PC-9 (cell line): ENCODE measurements at regions not wholly inside any gene's neighbourhood (a gene's known extent, or its start where the extent isn't known, plus 50 kb on each side); places are given as distances from the start of the nearest gene placed in this dataset.

Experiments used
- BruUV-seq: library from RNA; stranded (reverse); fragments of 400-500 nt; replicated peaks from 2 replicates; lab custom pipeline; 2021; lab: Mats Ljungman, UMichigan
- CTCF ChIA-PET: fragments of 300-600 bp; sonication (Branson Sonifier 250); formaldehyde crosslinking; loops from one replicate; lab custom pipeline; 2022; ENCODE audit warnings: antibody characterized with exemption; lab: Charles Lee
- POLR2A ChIA-PET: fragments of 300-600 bp; sonication (Branson Sonifier 250); formaldehyde crosslinking; loops from one replicate; lab custom pipeline; 2022; ENCODE audit warnings: antibody characterized with exemption; ENCODE audit not compliant: unreplicated experiment; lab: Charles Lee
- DNase-seq, 2 experiments: peaks; one replicate each; pipeline versions ENCODE4 v3.0.0 to v3.0.0-alpha.2; 2015 to 2022; ENCODE audit warnings: mixed read lengths in 1 of 2
- H2AFZ ChIP-seq: fragments of 200-600 bp; sonication (generic); 2 replicates; pipeline ENCODE4 v1.8.1; 2017; ENCODE audit warnings: antibody characterized with exemption
- H3F3A ChIP-seq: fragments of 200-600 bp; sonication (generic); 2 replicates; pipeline ENCODE4 v1.8.1; 2017; ENCODE audit warnings: antibody characterized with exemption, mild to moderate bottlenecking, low read depth; ENCODE audit not compliant: insufficient read depth
- H3K27ac ChIP-seq: fragments of 200-600 bp; sonication (generic); 2 replicates; pipeline ENCODE4 v1.6.1; 2016; ENCODE audit warnings: mixed run types
- H3K27me3 ChIP-seq: fragments of 200-600 bp; sonication (generic); 2 replicates; pipeline ENCODE4 v1.6.1; 2016; ENCODE audit warnings: low read depth, mixed run types; ENCODE audit not compliant: insufficient read depth
- H3K36me3 ChIP-seq: fragments of 200-600 bp; sonication (generic); 2 replicates; pipeline ENCODE4 v1.6.1; 2016; ENCODE audit warnings: low read depth, mixed run types
- H3K4me1 ChIP-seq: fragments of 200-600 bp; sonication (generic); replicated peaks from 2 replicates; pipeline ENCODE4 v1.6.1; 2016; ENCODE audit warnings: mixed run types; ENCODE audit not compliant: insufficient read depth
- H3K4me2 ChIP-seq: fragments of 200-600 bp; sonication (generic); 2 replicates; pipeline ENCODE4 v1.6.1; 2017; ENCODE audit warnings: mixed run types
- H3K4me3 ChIP-seq: fragments of 200-600 bp; sonication (generic); 2 replicates; pipeline ENCODE4 v1.6.1; 2016; ENCODE audit warnings: mixed run types
- H3K79me2 ChIP-seq: fragments of 200-600 bp; sonication (generic); 2 replicates; pipeline ENCODE4 v1.6.1; 2017; ENCODE audit warnings: low read depth, mixed run types
- H3K9me2 ChIP-seq: fragments of 200-600 bp; sonication (generic); 2 replicates; pipeline ENCODE4 v1.8.1; 2017; ENCODE audit warnings: mild to moderate bottlenecking; ENCODE audit not compliant: insufficient read depth
- H3K9me3 ChIP-seq: fragments of 200-600 bp; sonication (generic); 2 replicates; pipeline ENCODE4 v1.8.1; 2016; ENCODE audit warnings: low read depth; ENCODE audit not compliant: insufficient read depth
- H4K20me1 ChIP-seq: fragments of 200-600 bp; sonication (generic); 2 replicates; pipeline ENCODE4 v1.8.1; 2017; ENCODE audit not compliant: insufficient read depth
- CTCF ChIP-seq: fragments of 200-600 bp; sonication (generic); conservative IDR thresholded peaks from 2 replicates; pipeline ENCODE4 v1.6.1; 2017; ENCODE audit warnings: mixed run types, antibody characterized with exemption, mild to moderate bottlenecking, moderate library complexity
- EZH2 ChIP-seq: fragments of 200-600 bp; sonication (generic); IDR thresholded peaks from 2 replicates; pipeline ENCODE4 v1.8.0; 2017; ENCODE audit warnings: antibody characterized with exemption, low read depth
- intact Hi-C: fragments of 100-400 bp; cut with micrococcal nuclease; formaldehyde crosslinking; loops from one replicate; pipeline ENCODE4 v1.10.0; 2022; ENCODE audit not compliant: unreplicated experiment

GRCh38 chr1:182135946-182136345, 74.4 kb upstream of the ZNF648 start:
- no peak for DNase-seq
- peaks cover 5% of the 10 kb centered on the region for H3K4me1 ChIP-seq

GRCh38 chr1:182134257-182134656, 72.7 kb upstream of the ZNF648 start:
- no peak overlapping the region for H3K27ac ChIP-seq
- no peaks in the 10 kb centered on the region for H3F3A ChIP-seq
- no peak for TF ChIP-seq CTCF
- TF ChIP-seq EZH2 = no peak
- H3K79me2 ChIP-seq = no peaks in the 10 kb centered on the region
- H3K4me3 ChIP-seq = no peak overlapping the region
- ChIA-PET POLR2A (no interaction called here), CTCF (no interaction called here)
- no peaks in the 10 kb centered on the region for H3K9me2 ChIP-seq
- no TSS peak for BruUV-seq
- no peaks in the 10 kb centered on the region for H4K20me1 ChIP-seq
- no peak overlapping the region for H2AFZ ChIP-seq
- intact Hi-C loops = no loop called here
- H3K4me1 ChIP-seq = no peaks in the 10 kb centered on the region
- peaks cover 9% of the 10 kb centered on the region; the same call in 1 of the 2 replicates for H3K9me3 ChIP-seq
- H3K36me3 ChIP-seq = no peaks in the 10 kb centered on the region
- H3K27me3 ChIP-seq = no peaks in the 10 kb centered on the region
- DNase-seq = no peak
- H3K4me2 ChIP-seq = no peak overlapping the region

More at GRCh38 chr1:182135946-182136345, 74.4 kb upstream of the ZNF648 start:
- Histone ChIP-seq H3K79me2 (no peaks in the 10 kb centered on the region), H3K9me3 (peaks cover 9% of the 10 kb centered on the region; the same call in 1 of the 2 replicates), H2AFZ (no peak overlapping the region), H3K4me2 (no peak overlapping the region), H3K27ac (no peak overlapping the region), H3F3A (no peaks in the 10 kb centered on the region), H4K20me1 (no peaks in the 10 kb centered on the region), H3K36me3 (no peaks in the 10 kb centered on the region), H3K27me3 (no peaks in the 10 kb centered on the region), H3K4me3 (no peak overlapping the region), H3K9me2 (no peaks in the 10 kb centered on the region)
- no TSS peak for BruUV-seq
- TF ChIP-seq EZH2 = no peak
- no peak for TF ChIP-seq CTCF
- intact Hi-C loops = no loop called here
- CTCF ChIA-PET = interaction anchor here (1.1 kb wide), 1 partner anchor 34 kb away, joined by 3 read pairs; no protein-coding TSS in a partner anchor
- POLR2A ChIA-PET = no interaction called here

GRCh38 chr1:182133181-182133580, 71.7 kb upstream of the ZNF648 start:
- CTCF ChIA-PET = no interaction called here
- no peaks in the 10 kb centered on the region for H3K9me2 ChIP-seq

More at GRCh38 chr1:182133181-182133580, 71.7 kb upstream of the ZNF648 start:
- POLR2A ChIA-PET = no interaction called here
- TF ChIP-seq EZH2 (no peak), CTCF (no peak)
- H3K27me3 ChIP-seq = no peaks in the 10 kb centered on the region
- H3K36me3 ChIP-seq = no peaks in the 10 kb centered on the region
- H3K9me3 ChIP-seq = peaks cover 9% of the 10 kb centered on the region; the same call in 1 of the 2 replicates
- no peaks in the 10 kb centered on the region for H4K20me1 ChIP-seq
- H3K4me2 ChIP-seq = no peak overlapping the region
- no peak overlapping the region for H3K4me3 ChIP-seq
- BruUV-seq = no TSS peak
- intact Hi-C loops = no loop called here
- H3F3A ChIP-seq = no peaks in the 10 kb centered on the region
- no peak overlapping the region for H3K27ac ChIP-seq
- H2AFZ ChIP-seq = no peak overlapping the region
- H3K79me2 ChIP-seq = no peaks in the 10 kb centered on the region
- no peak for DNase-seq
- H3K4me1 ChIP-seq = no peaks in the 10 kb centered on the region
